ELF-1 (cell line): ENCODE measurements at regions not wholly inside any gene's neighbourhood (a gene's known extent, or its start where the extent isn't known, plus 50 kb on each side); places are given as distances from the start of the nearest gene placed in this dataset.

Experiments used
- DNase-seq: peaks from one replicate; pipeline ENCODE4 v3.0.0-alpha.2; 2016; ENCODE audit warnings: low read depth, low spot score

GRCh38 chr3:181330821-181331563, 341.5 kb upstream of the DNAJC19 start:
- no peak for DNase-seq

GRCh38 chr3:181330257-181330656, 340.7 kb upstream of the DNAJC19 start:
- DNase-seq = no peak

- no peak for DNase-seq
Observed at GRCh38 chr3:181329024-181329423, 339.5 kb upstream of the DNAJC19 start.

- no peak for DNase-seq
Observed at GRCh38 chr3:181328346-181328745, 338.8 kb upstream of the DNAJC19 start.

- no peak for DNase-seq
Observed at GRCh38 chr3:181327349-181327748, 337.8 kb upstream of the DNAJC19 start.

GRCh38 chr3:181326637-181327223, 337.2 kb upstream of the DNAJC19 start:
- no peak for DNase-seq

- peak; percentile 65 for DNase-seq
Observed at GRCh38 chr3:181324516-181324915, 335.0 kb upstream of the DNAJC19 start.

- no peak for DNase-seq
Observed at GRCh38 chr3:181318321-181318720, 328.8 kb upstream of the DNAJC19 start.

GRCh38 chr3:181317508-181317907, 328.0 kb upstream of the DNAJC19 start:
- DNase-seq = no peak

GRCh38 chr3:181316482-181316881, 326.9 kb upstream of the DNAJC19 start:
- no peak for DNase-seq

GRCh38 chr3:181313335-181313734, 323.8 kb upstream of the DNAJC19 start:
- DNase-seq = no peak

- no peak for DNase-seq
Observed at GRCh38 chr3:181311186-181311585, 321.6 kb upstream of the DNAJC19 start.

- no peak for DNase-seq
Observed at GRCh38 chr3:181302960-181303359, 313.4 kb upstream of the DNAJC19 start.

GRCh38 chr3:181300033-181300432, 310.5 kb upstream of the DNAJC19 start:
- no peak for DNase-seq

- no peak for DNase-seq
Observed at GRCh38 chr3:181298421-181298820, 308.9 kb upstream of the DNAJC19 start.

- DNase-seq = no peak
Observed at GRCh38 chr3:181292984-181293383, 303.4 kb upstream of the DNAJC19 start.

- no peak for DNase-seq
Observed at GRCh38 chr3:181290941-181291340, 301.4 kb upstream of the DNAJC19 start.

GRCh38 chr3:181289306-181289705, 299.8 kb upstream of the DNAJC19 start:
- DNase-seq = no peak

- no peak for DNase-seq
Observed at GRCh38 chr3:181288145-181288544, 298.6 kb upstream of the DNAJC19 start.

- DNase-seq = no peak
Observed at GRCh38 chr3:181279239-181279565, 289.7 kb upstream of the DNAJC19 start.

- no peak for DNase-seq
Observed at GRCh38 chr3:181278468-181279238, 289.1 kb upstream of the DNAJC19 start.

GRCh38 chr3:181276358-181276896, 286.9 kb upstream of the DNAJC19 start:
- DNase-seq = no peak

GRCh38 chr3:181274025-181274424, 284.5 kb upstream of the DNAJC19 start:
- no peak for DNase-seq
